HepG2 (cell line): ENCODE measurements at regions not wholly inside any gene's neighbourhood (a gene's known extent, or its start where the extent isn't known, plus 50 kb on each side); places are given as distances from the start of the nearest gene placed in this dataset.
"Not testable (repeated sequence)": the region's sequence is repeated elsewhere in the genome, so short reads cannot be mapped to it uniquely, and the experiment has no call there.

Source experiments
- ATAC-seq: fragments of 200-7000 bp; cut with Tn5 transposase; 3 replicates; pipeline ENCODE4 v1.9.1; 2020; ENCODE audit warnings: mild to moderate bottlenecking, moderate library complexity
- BruUV-seq: library from RNA; stranded (reverse); fragments of 400-500 nt; replicated peaks from 2 replicates; lab custom pipeline; 2021; lab: Mats Ljungman, UMichigan
- CTCF ChIA-PET: fragments of 300-600 bp; formaldehyde crosslinking; extraction: SDS; loops from one replicate; lab custom pipeline; 2021; ENCODE audit warnings: low total read pairs, inconsistent platforms, low intra/inter-chr PET ratio; lab: Yijun Ruan, JAX
- POLR2A ChIA-PET: fragments of 350-600 bp; sonication (Branson Sonifier 250); formaldehyde crosslinking; loops from one replicate; lab custom pipeline; 2020; ENCODE audit warnings: antibody characterized with exemption, inconsistent platforms; lab: Yijun Ruan, JAX
- DNase-seq: peaks from one replicate; pipeline ENCODE4 v3.0.0-alpha.2; 2015; ENCODE audit warnings: low spot score
- FAIRE-seq: peaks from 3 replicates; lab custom pipeline; 2011; peaks lifted over from hg19 to GRCh38; lab: Jason Lieb, UNC
- H2AFZ ChIP-seq: one replicate; pipeline ENCODE4 v1.6.1; 2011; ENCODE audit warnings: low read length, inconsistent platforms
- H3K27ac ChIP-seq: fragments of 300-600 bp; 3 replicates; pipeline ENCODE4 v1.8.0; 2011; ENCODE audit warnings: mixed run types, mild to moderate bottlenecking, mixed read lengths, low read length, inconsistent platforms; ENCODE audit not compliant: insufficient read depth; ENCODE audit errors: extremely low read length
- H3K27me3 ChIP-seq, 2 experiments: fragments of 200-600 bp in 1 of 2; 2 replicates in 1 of 2; 3 replicates in 1 of 2; pipeline versions ENCODE4 v1.6.0 to v1.8.0; 2011; ENCODE audit warnings: low read length in 2 of 2, mild to moderate bottlenecking in 2 of 2, moderate library complexity in 2 of 2, inconsistent platforms in 1 of 2; ENCODE audit not compliant: insufficient read depth in 2 of 2, control insufficient read depth in 1 of 2
- H3K36me3 ChIP-seq, 2 experiments: fragments of 200-600 bp in 1 of 2; replicated peaks in 1 of 2; 2 replicates in 1 of 2; 3 replicates in 1 of 2; pipeline versions ENCODE4 v1.5.1 to v1.8.0; 2011; ENCODE audit warnings: low read length in 2 of 2, inconsistent platforms in 1 of 2; ENCODE audit not compliant: insufficient read depth in 2 of 2, control insufficient read depth in 1 of 2
- H3K4me1 ChIP-seq: 2 replicates; pipeline ENCODE4 v1.5.1; 2012; ENCODE audit warnings: low read length, inconsistent platforms; ENCODE audit not compliant: insufficient read depth
- H3K4me2 ChIP-seq: 2 replicates; pipeline ENCODE4 v1.6.0; 2011; ENCODE audit warnings: low read depth, low read length, inconsistent platforms
- H3K4me3 ChIP-seq, 3 experiments: fragments of 200-600 bp in 1 of 3; sonication (generic), shearing (Covaris generic) in 1 of 3; replicated peaks in 1 of 3; 2 replicates each; pipeline ENCODE4 v1.5.1; 2011 to 2016; ENCODE audit warnings: low read length in 3 of 3, inconsistent platforms in 2 of 3, low read depth in 2 of 3, mild to moderate bottlenecking in 2 of 3, control low read depth in 1 of 3, mixed read lengths in 1 of 3; ENCODE audit not compliant: insufficient read depth in 1 of 3
- H3K79me2 ChIP-seq: one replicate; pipeline ENCODE4 v1.6.1; 2011; ENCODE audit warnings: low read length, inconsistent platforms; ENCODE audit not compliant: insufficient read depth
- H3K9ac ChIP-seq: 2 replicates; pipeline ENCODE4 v1.6.0; 2011; ENCODE audit warnings: mild to moderate bottlenecking, low read depth, low read length, inconsistent platforms; ENCODE audit not compliant: insufficient read depth
- H3K9me3 ChIP-seq: 2 replicates; pipeline ENCODE4 v1.5.1; 2012; ENCODE audit warnings: mild to moderate bottlenecking, low read length
- H4K20me1 ChIP-seq: 2 replicates; pipeline ENCODE4 v1.6.0; 2011; ENCODE audit warnings: inconsistent platforms, mild to moderate bottlenecking, low read length, moderate library complexity; ENCODE audit not compliant: insufficient read depth
- DMTF1 ChIP-seq: sonication (generic); formaldehyde crosslinking; IDR thresholded peaks from 2 replicates; pipeline ENCODE4 v1.4.0; 2020; ENCODE audit warnings: mild to moderate bottlenecking, missing genetic modification reagents
- ETS1 ChIP-seq: sonication (generic); formaldehyde crosslinking; IDR thresholded peaks from 2 replicates; pipeline ENCODE4 v1.4.0; 2020; ENCODE audit warnings: missing genetic modification reagents
- PCBP1 ChIP-seq: fragments of 200-400 bp; formaldehyde crosslinking; IDR thresholded peaks from 2 replicates; pipeline ENCODE4 v1.6.1; 2017; ENCODE audit warnings: mild to moderate bottlenecking, low read depth, low read length, borderline replicate concordance
- SIN3B ChIP-seq: fragments of 150-350 bp; IDR thresholded peaks from 2 replicates; pipeline ENCODE4 v1.6.1; 2014; ENCODE audit warnings: low read length
- SMYD3 ChIP-seq: sonication (generic); formaldehyde crosslinking; IDR thresholded peaks from 2 replicates; pipeline ENCODE4 v1.8.1; 2023; ENCODE audit warnings: mild to moderate bottlenecking, missing genetic modification reagents
- WGBS: methylation state at CpG from one replicate; pipeline ENCODE4 v1.1.6; 2017; ENCODE audit warnings: low lambda C conversion rate; 5-methylcytosine and 5-hydroxymethylcytosine counted together
- in situ Hi-C: cut with HindIII; loops from 2 replicates; pipeline ENCODE4 v1.10.0; 2017; ENCODE audit warnings: low pct_unique_long_range_greater_than_20kb; ENCODE audit not compliant: extremely low pct_ligation_motif_present
- intact Hi-C: fragments of 100-400 bp; cut with micrococcal nuclease; formaldehyde crosslinking; loops from one replicate; pipeline ENCODE4 v1.10.0; 2022; ENCODE audit not compliant: unreplicated experiment

GRCh38 chr3:30321065-30321464, 285.3 kb upstream of the TGFBR2 start:
- no peak overlapping the region for H3K9ac ChIP-seq
- H4K20me1 ChIP-seq: no peaks in the 10 kb centered on the region
- no peaks in the 10 kb centered on the region for H3K36me3 ChIP-seq
- ChIA-PET POLR2A (no interaction called here), CTCF (no interaction called here)
- no peak for TF ChIP-seq ETS1 (CRISPR knock-in tag)
- TF ChIP-seq SMYD3 (CRISPR knock-in tag): no peak
- no peak for TF ChIP-seq PCBP1
- no peak for TF ChIP-seq SIN3B
- TF ChIP-seq DMTF1: no peak
- in situ Hi-C loops (no loop called here), intact Hi-C loops (no loop called here)
- no peak overlapping the region for H3K27ac ChIP-seq
- peaks cover 24% of the 10 kb centered on the region for H3K4me1 ChIP-seq
- 95% methylated on average over 2 of the region's 2 CpGs for whole genome bisulfite sequencing
- no peak overlapping the region for H3K4me2 ChIP-seq
- no peak overlapping the region for H3K4me3 ChIP-seq
- DNase-seq: no peak
- H3K79me2 ChIP-seq: no peaks in the 10 kb centered on the region
- no peak for ATAC-seq
- H2AFZ ChIP-seq: no peak overlapping the region
- H3K9me3 ChIP-seq: peaks cover 20% of the 10 kb centered on the region
- FAIRE-seq: no peak
- BruUV-seq: no TSS peak
- H3K27me3 ChIP-seq: no peaks in the 10 kb centered on the region

- H3K4me2 ChIP-seq, in situ Hi-C loops, H3K9ac ChIP-seq, H3K9me3 ChIP-seq, BruUV-seq, H3K27me3 ChIP-seq, POLR2A ChIA-PET, FAIRE-seq, intact Hi-C loops, ATAC-seq, H3K4me3 ChIP-seq, H2AFZ ChIP-seq, DNase-seq, H4K20me1 ChIP-seq, CTCF ChIA-PET, H3K36me3 ChIP-seq, H3K27ac ChIP-seq, H3K79me2 ChIP-seq: not testable (repeated sequence)
- 94% methylated on average over 1 of the region's 1 CpG for WGBS
- peaks cover 34% of the 10 kb centered on the region for H3K4me1 ChIP-seq
Measured at GRCh38 chr3:30323649-30324048, 282.8 kb upstream of the TGFBR2 start.
